HUES64 (cell line): ENCODE measurements at regions not wholly inside any gene's neighbourhood (a gene's known extent, or its start where the extent isn't known, plus 50 kb on each side); places are given as distances from the start of the nearest gene placed in this dataset.

ENCODE experiments used
- H3K27ac ChIP-seq: 2 replicates; pipeline ENCODE4 v1.7.0; 2013; ENCODE audit warnings: low read depth, low read length, inconsistent platforms
- H3K27me3 ChIP-seq: 2 replicates; pipeline ENCODE4 v1.6.1; 2013; ENCODE audit warnings: mild to moderate bottlenecking, low read length; ENCODE audit not compliant: insufficient read depth
- H3K36me3 ChIP-seq: 2 replicates; pipeline ENCODE4 v1.6.1; 2013; ENCODE audit warnings: mild to moderate bottlenecking, low read length; ENCODE audit not compliant: insufficient read depth
- H3K4me1 ChIP-seq: 2 replicates; pipeline ENCODE4 v1.6.1; 2013; ENCODE audit warnings: mild to moderate bottlenecking, low read length, moderate library complexity; ENCODE audit not compliant: insufficient read depth
- H3K4me3 ChIP-seq: 2 replicates; pipeline ENCODE4 v1.5.1; 2013; ENCODE audit warnings: mild to moderate bottlenecking, low read length, moderate library complexity
- H3K9ac ChIP-seq: 2 replicates; pipeline ENCODE4 v1.6.1; 2013; ENCODE audit warnings: mild to moderate bottlenecking, low read depth, low read length
- H3K9me3 ChIP-seq: 2 replicates; pipeline ENCODE4 v1.6.1; 2013; ENCODE audit warnings: low read depth, low read length; ENCODE audit not compliant: insufficient read depth
- WGBS: fragments of 150-250, 120-280 bp; methylation state at CpG from one replicate; pipeline ENCODE4 v1.1.7; 2013; ENCODE audit warnings: missing lambda C conversion rate; 5-methylcytosine and 5-hydroxymethylcytosine counted together

GRCh38 chr18:77708826-77709506, 459.3 kb downstream of the GALR1 start:
- H3K9ac ChIP-seq = no peak overlapping the region
- H3K27ac ChIP-seq = no peak overlapping the region
- H3K36me3 ChIP-seq = no peaks in the 10 kb centered on the region
- 80% methylated on average over 3 of the region's 4 CpGs for whole genome bisulfite sequencing
- no peaks in the 10 kb centered on the region for H3K4me1 ChIP-seq
- no peaks in the 10 kb centered on the region for H3K9me3 ChIP-seq
- no peaks in the 10 kb centered on the region for H3K27me3 ChIP-seq
- no peak overlapping the region for H3K4me3 ChIP-seq

GRCh38 chr18:77711096-77711495, 461.4 kb downstream of the GALR1 start:
- WGBS = no CpG with 5 or more reads among the region's 3 CpGs
- H3K27ac ChIP-seq = no peak overlapping the region

GRCh38 chr18:77714716-77715115, 465.1 kb downstream of the GALR1 start:
- no peaks in the 10 kb centered on the region for H3K9me3 ChIP-seq
- no peaks in the 10 kb centered on the region for H3K27me3 ChIP-seq
- H3K9ac ChIP-seq = no peak overlapping the region
- no peaks in the 10 kb centered on the region for H3K36me3 ChIP-seq
- no peaks in the 10 kb centered on the region for H3K4me1 ChIP-seq
- 88% methylated on average over 8 of the region's 8 CpGs for WGBS
- no peak overlapping the region for H3K27ac ChIP-seq
- no peak overlapping the region for H3K4me3 ChIP-seq

More at GRCh38 chr18:77711096-77711495, 461.4 kb downstream of the GALR1 start:
- Histone ChIP-seq H3K4me3 (no peak overlapping the region), H3K9ac (no peak overlapping the region), H3K9me3 (no peaks in the 10 kb centered on the region), H3K27me3 (no peaks in the 10 kb centered on the region), H3K36me3 (no peaks in the 10 kb centered on the region), H3K4me1 (no peaks in the 10 kb centered on the region)

GRCh38 chr18:77716282-77716681, 466.6 kb downstream of the GALR1 start:
- 71% methylated on average over 5 of the region's 5 CpGs for WGBS
- no peaks in the 10 kb centered on the region for H3K9me3 ChIP-seq
- no peaks in the 10 kb centered on the region for H3K27me3 ChIP-seq
- H3K4me1 ChIP-seq = no peaks in the 10 kb centered on the region
- no peak overlapping the region for H3K9ac ChIP-seq
- H3K27ac ChIP-seq = no peak overlapping the region
- H3K36me3 ChIP-seq = no peaks in the 10 kb centered on the region
- H3K4me3 ChIP-seq = no peak overlapping the region

- WGBS = 92% methylated on average over 18 of the region's 19 CpGs
Observed at GRCh38 chr18:77733292-77733903, 483.8 kb downstream of the GALR1 start.

GRCh38 chr18:77736842-77737241, 487.2 kb downstream of the GALR1 start:
- WGBS = 81% methylated on average over 4 of the region's 4 CpGs
- Histone ChIP-seq H3K9me3 (no peaks in the 10 kb centered on the region), H3K9ac (no peak overlapping the region), H3K4me3 (no peak overlapping the region), H3K36me3 (no peaks in the 10 kb centered on the region), H3K27me3 (no peaks in the 10 kb centered on the region), H3K4me1 (peaks cover 10% of the 10 kb centered on the region), H3K27ac (no peak overlapping the region)

More at GRCh38 chr18:77733292-77733903, 483.8 kb downstream of the GALR1 start:
- Histone ChIP-seq H3K9me3 (no peaks in the 10 kb centered on the region), H3K36me3 (no peaks in the 10 kb centered on the region), H3K4me3 (no peak overlapping the region), H3K4me1 (peaks cover 10% of the 10 kb centered on the region), H3K9ac (no peak overlapping the region), H3K27me3 (no peaks in the 10 kb centered on the region), H3K27ac (no peak overlapping the region)

- no peaks in the 10 kb centered on the region for H3K27me3 ChIP-seq
- H3K4me1 ChIP-seq = peaks cover 10% of the 10 kb centered on the region
- no peak overlapping the region for H3K4me3 ChIP-seq
- H3K27ac ChIP-seq = no peak overlapping the region
- H3K9me3 ChIP-seq = no peaks in the 10 kb centered on the region
- no peaks in the 10 kb centered on the region for H3K36me3 ChIP-seq
- H3K9ac ChIP-seq = no peak overlapping the region
- WGBS = 92% methylated on average over 7 of the region's 7 CpGs
Observed at GRCh38 chr18:77737405-77737804, 487.8 kb downstream of the GALR1 start.

- WGBS = 26% methylated on average over 6 of the region's 6 CpGs
Observed at GRCh38 chr18:77749089-77749488, 499.4 kb downstream of the GALR1 start.

GRCh38 chr18:77750006-77750405, 500.4 kb downstream of the GALR1 start:
- H3K4me3 ChIP-seq = no peak overlapping the region
- H3K4me1 ChIP-seq = peaks cover 13% of the 10 kb centered on the region
- 95% methylated on average over 7 of the region's 7 CpGs for WGBS
- no peaks in the 10 kb centered on the region for H3K36me3 ChIP-seq
- no peak overlapping the region for H3K27ac ChIP-seq
- no peaks in the 10 kb centered on the region for H3K27me3 ChIP-seq
- no peaks in the 10 kb centered on the region for H3K9me3 ChIP-seq
- no peak overlapping the region for H3K9ac ChIP-seq

More at GRCh38 chr18:77749089-77749488, 499.4 kb downstream of the GALR1 start:
- H3K9me3 ChIP-seq = no peaks in the 10 kb centered on the region
- H3K4me3 ChIP-seq = no peak overlapping the region
- H3K9ac ChIP-seq = no peak overlapping the region
- no peaks in the 10 kb centered on the region for H3K36me3 ChIP-seq
- H3K4me1 ChIP-seq = peaks cover 4% of the 10 kb centered on the region
- H3K27me3 ChIP-seq = no peaks in the 10 kb centered on the region
- H3K27ac ChIP-seq = no peak overlapping the region

GRCh38 chr18:77754475-77755044, 504.9 kb downstream of the GALR1 start:
- Histone ChIP-seq H3K27me3 (no peaks in the 10 kb centered on the region), H3K9ac (no peak overlapping the region), H3K4me1 (peaks cover 20% of the 10 kb centered on the region), H3K27ac (peak overlapping the region; percentile 15; the same call in 1 of the 2 replicates), H3K36me3 (no peaks in the 10 kb centered on the region), H3K9me3 (no peaks in the 10 kb centered on the region), H3K4me3 (no peak overlapping the region)
- WGBS = 17% methylated on average over 7 of the region's 7 CpGs

GRCh38 chr18:77755187-77755586, 505.5 kb downstream of the GALR1 start:
- Histone ChIP-seq H3K4me3 (no peak overlapping the region), H3K27ac (peak overlapping the region; percentile 15; the same call in 1 of the 2 replicates), H3K9ac (no peak overlapping the region), H3K9me3 (no peaks in the 10 kb centered on the region), H3K4me1 (peaks cover 20% of the 10 kb centered on the region), H3K36me3 (no peaks in the 10 kb centered on the region), H3K27me3 (no peaks in the 10 kb centered on the region)
- 65% methylated on average over 6 of the region's 6 CpGs for WGBS
